PC-3 (cell line): ENCODE measurements at regions not wholly inside any gene's neighbourhood (a gene's known extent, or its start where the extent isn't known, plus 50 kb on each side); places are given as distances from the start of the nearest gene placed in this dataset.
"Not testable (repeated sequence)": the region's sequence is repeated elsewhere in the genome, so short reads cannot be mapped to it uniquely, and the experiment has no call there.

ENCODE experiments used
- ATAC-seq: fragments of 200-7000 bp; cut with Tn5 transposase; 2 replicates; pipeline ENCODE4 v1.9.1; 2020; ENCODE audit warnings: mild to moderate bottlenecking, moderate library complexity
- BruUV-seq: library from RNA; stranded (reverse); fragments of 400-500 nt; replicated peaks from 2 replicates; lab custom pipeline; 2021; lab: Mats Ljungman, UMichigan
- CTCF ChIA-PET: fragments of 300-600 bp; sonication (Branson Sonifier 250); formaldehyde crosslinking; loops from one replicate; lab custom pipeline; 2022; ENCODE audit warnings: antibody characterized with exemption; lab: Charles Lee
- POLR2A ChIA-PET: fragments of 300-600 bp; sonication (Branson Sonifier 250); formaldehyde crosslinking; loops from one replicate; lab custom pipeline; 2022; ENCODE audit warnings: antibody characterized with exemption; ENCODE audit not compliant: unreplicated experiment; lab: Charles Lee
- DNase-seq: peaks from one replicate; pipeline ENCODE4 v3.0.0-alpha.2; 2015
- H2AFZ ChIP-seq: fragments of 300-600 bp; sonication (generic); 2 replicates; pipeline ENCODE4 v1.6.0; 2016; ENCODE audit warnings: antibody characterized with exemption, low read length
- H3F3A ChIP-seq: fragments of 300-600 bp; sonication (generic); one replicate; pipeline ENCODE4 v1.6.0; 2017; ENCODE audit warnings: antibody characterized with exemption, low read length, control low read depth, mild to moderate bottlenecking; ENCODE audit not compliant: unreplicated experiment
- H3K27ac ChIP-seq: fragments of 300-600 bp; sonication (generic); 2 replicates; pipeline ENCODE4 v1.5.1; 2016; ENCODE audit warnings: mild to moderate bottlenecking, low read length
- H3K27me3 ChIP-seq: fragments of 300-600 bp; sonication (generic); 2 replicates; pipeline ENCODE4 v1.6.1; 2016; ENCODE audit warnings: low read length, mixed read lengths
- H3K36me3 ChIP-seq: fragments of 300-600 bp; sonication (generic); 2 replicates; pipeline ENCODE4 v1.6.1; 2016; ENCODE audit warnings: low read depth, mixed run types, low read length, mixed read lengths
- H3K4me1 ChIP-seq: fragments of 300-600 bp; sonication (generic); 2 replicates; pipeline ENCODE4 v1.5.1; 2016; ENCODE audit warnings: low read length; ENCODE audit not compliant: insufficient read depth
- H3K4me2 ChIP-seq: fragments of 300-600 bp; sonication (generic); 2 replicates; pipeline ENCODE4 v1.6.0; 2016; ENCODE audit warnings: low read length
- H3K4me3 ChIP-seq: fragments of 300-600 bp; sonication (generic); 2 replicates; pipeline ENCODE4 v1.5.1; 2016; ENCODE audit warnings: mild to moderate bottlenecking, low read length, mixed read lengths
- H3K79me2 ChIP-seq: fragments of 300-600 bp; sonication (generic); 2 replicates; pipeline ENCODE4 v1.6.1; 2017; ENCODE audit warnings: low read length, mixed read lengths
- H3K9ac ChIP-seq: fragments of 300-600 bp; sonication (generic); 2 replicates; pipeline ENCODE4 v1.6.0; 2016; ENCODE audit warnings: mild to moderate bottlenecking, low read length
- H3K9me2 ChIP-seq: fragments of 300-600 bp; sonication (generic); replicated peaks from 2 replicates; pipeline ENCODE4 v1.6.1; 2016; ENCODE audit warnings: mixed run types, low read length, mixed read lengths
- H3K9me3 ChIP-seq: fragments of 300-600 bp; sonication (generic); 2 replicates; pipeline ENCODE4 v1.6.1; 2016; ENCODE audit warnings: low read length, mixed read lengths
- H4K20me1 ChIP-seq: fragments of 300-600 bp; sonication (generic); 2 replicates; pipeline ENCODE4 v1.6.1; 2016; ENCODE audit warnings: low read length, mixed read lengths
- EZH2 ChIP-seq: fragments of 300-600 bp; sonication (generic); IDR thresholded peaks from one replicate; pipeline ENCODE4 v1.6.1; 2017; ENCODE audit warnings: antibody characterized with exemption, mild to moderate bottlenecking, low read length; ENCODE audit not compliant: unreplicated experiment
- EZH2phosphoT487 ChIP-seq: fragments of 300-600 bp; sonication (generic); IDR thresholded peaks from 2 replicates; pipeline ENCODE4 v1.6.1; 2018; ENCODE audit warnings: mild to moderate bottlenecking, antibody characterized with exemption, low read length, borderline replicate concordance
- intact Hi-C: fragments of 100-400 bp; cut with micrococcal nuclease; formaldehyde crosslinking; loops from 2 replicates; pipeline ENCODE4 v1.9.0; 2023
- TF ChIP-seq, protein P1 (sequence below): fragments of 300-600 bp; sonication (generic); conservative IDR thresholded peaks from 2 replicates; pipeline ENCODE4 v1.5.1; 2017; ENCODE audit warnings: antibody characterized with exemption, low read depth, mild to moderate bottlenecking, low read length

DNA sequence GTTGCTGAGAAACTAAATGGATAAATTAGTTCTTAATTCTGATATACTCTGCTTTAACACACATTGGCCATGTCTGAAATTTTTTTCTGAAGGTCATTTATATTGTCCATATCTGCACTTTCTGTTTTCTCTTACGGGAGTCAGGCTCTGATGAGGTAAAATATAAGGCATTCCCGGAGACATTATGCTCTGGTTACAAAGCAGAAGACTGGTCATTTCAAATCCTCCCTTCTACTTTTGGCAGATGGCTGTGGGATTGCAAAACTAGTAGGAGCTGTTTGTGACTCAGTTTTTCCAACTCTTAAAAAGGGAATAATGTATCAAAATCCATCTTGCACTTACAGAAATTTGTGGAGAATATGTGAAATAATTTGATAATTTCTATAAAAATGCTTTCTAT, 92.2 kb upstream of the CPHXL start:
- ChIA-PET CTCF (no interaction called here), POLR2A (no interaction called here)
- TF ChIP-seq, protein P1, sequence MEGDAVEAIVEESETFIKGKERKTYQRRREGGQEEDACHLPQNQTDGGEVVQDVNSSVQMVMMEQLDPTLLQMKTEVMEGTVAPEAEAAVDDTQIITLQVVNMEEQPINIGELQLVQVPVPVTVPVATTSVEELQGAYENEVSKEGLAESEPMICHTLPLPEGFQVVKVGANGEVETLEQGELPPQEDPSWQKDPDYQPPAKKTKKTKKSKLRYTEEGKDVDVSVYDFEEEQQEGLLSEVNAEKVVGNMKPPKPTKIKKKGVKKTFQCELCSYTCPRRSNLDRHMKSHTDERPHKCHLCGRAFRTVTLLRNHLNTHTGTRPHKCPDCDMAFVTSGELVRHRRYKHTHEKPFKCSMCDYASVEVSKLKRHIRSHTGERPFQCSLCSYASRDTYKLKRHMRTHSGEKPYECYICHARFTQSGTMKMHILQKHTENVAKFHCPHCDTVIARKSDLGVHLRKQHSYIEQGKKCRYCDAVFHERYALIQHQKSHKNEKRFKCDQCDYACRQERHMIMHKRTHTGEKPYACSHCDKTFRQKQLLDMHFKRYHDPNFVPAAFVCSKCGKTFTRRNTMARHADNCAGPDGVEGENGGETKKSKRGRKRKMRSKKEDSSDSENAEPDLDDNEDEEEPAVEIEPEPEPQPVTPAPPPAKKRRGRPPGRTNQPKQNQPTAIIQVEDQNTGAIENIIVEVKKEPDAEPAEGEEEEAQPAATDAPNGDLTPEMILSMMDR, result no peak
- TF ChIP-seq EZH2phosphoT487, result no peak
- TF ChIP-seq EZH2, result no peak
- Histone ChIP-seq H3K9ac (no peak overlapping the region), H3K27ac (no peak overlapping the region), H3K9me3 (no peaks in the 10 kb centered on the region), H3K4me2 (no peak overlapping the region), H3K36me3 (no peaks in the 10 kb centered on the region), H3K4me1 (no peaks in the 10 kb centered on the region), H4K20me1 (no peaks in the 10 kb centered on the region), H3K27me3 (peaks cover 40% of the 10 kb centered on the region), H2AFZ (no peak overlapping the region), H3K4me3 (no peak overlapping the region), H3K9me2 (no peaks in the 10 kb centered on the region), H3K79me2 (no peaks in the 10 kb centered on the region), H3F3A (no peaks in the 10 kb centered on the region)
- BruUV-seq, result no TSS peak
- no peak for DNase-seq
- ATAC-seq, result no peak
- intact Hi-C loops, result no loop called here

DNA sequence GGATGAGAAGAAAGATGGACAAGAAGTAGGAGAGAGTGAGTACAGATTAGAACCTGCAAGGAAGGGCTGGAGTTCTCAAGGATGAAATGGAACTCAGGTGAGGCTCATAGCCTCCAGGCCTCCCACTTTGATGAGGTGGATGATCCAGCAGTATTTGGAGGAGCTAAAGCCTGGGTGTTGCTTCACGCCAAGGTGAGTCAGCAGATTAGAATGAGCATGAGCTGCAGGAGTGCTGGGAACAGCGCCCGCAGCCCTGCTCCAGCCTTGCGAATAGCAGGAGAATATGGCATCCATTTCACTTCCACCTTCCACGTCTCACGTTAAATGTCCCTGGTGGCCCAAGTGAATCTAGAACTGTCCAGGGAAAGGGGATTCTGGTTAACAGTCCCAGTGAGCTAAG, 94.4 kb upstream of the CPHXL start:
- Histone ChIP-seq H3K4me2 (no peak overlapping the region), H3K9ac (no peak overlapping the region), H3F3A (no peaks in the 10 kb centered on the region), H2AFZ (no peak overlapping the region), H3K36me3 (no peaks in the 10 kb centered on the region), H3K79me2 (no peaks in the 10 kb centered on the region), H3K4me3 (no peak overlapping the region), H4K20me1 (no peaks in the 10 kb centered on the region), H3K4me1 (no peaks in the 10 kb centered on the region), H3K9me3 (no peaks in the 10 kb centered on the region), H3K27me3 (peaks cover 27% of the 10 kb centered on the region), H3K27ac (no peak overlapping the region), H3K9me2 (no peaks in the 10 kb centered on the region)
- BruUV-seq, result no TSS peak
- DNase-seq, result peak; percentile 68
- peak; percentile 50; the same call in 1 of the 2 replicates for ATAC-seq
- TF ChIP-seq EZH2phosphoT487, result no peak
- TF ChIP-seq EZH2, result no peak
- TF ChIP-seq, protein P1, result no peak
- intact Hi-C loops, result no loop called here
- POLR2A ChIA-PET, result no interaction called here
- CTCF ChIA-PET, result no interaction called here

DNA sequence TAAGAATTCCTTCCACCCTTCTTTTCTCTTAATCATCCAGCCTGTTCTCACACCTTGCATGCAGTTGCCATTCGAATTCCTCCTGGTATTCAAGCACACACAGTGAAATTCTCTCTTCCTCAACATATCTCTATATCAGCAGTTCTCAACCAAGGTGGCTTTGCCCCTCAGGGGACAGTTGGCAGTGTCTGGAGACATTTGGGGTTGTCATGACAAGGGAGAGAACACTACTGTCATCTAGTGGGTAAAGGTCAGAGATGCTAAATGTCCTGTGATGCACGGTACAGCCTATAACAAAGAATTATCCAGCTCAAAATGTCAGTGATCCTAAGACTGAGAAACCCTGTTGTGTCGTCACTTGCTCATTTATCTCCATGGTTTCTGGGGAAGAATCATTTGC, 94.8 kb upstream of the CPHXL start:
- ChIA-PET POLR2A (no interaction called here), CTCF (no interaction called here)
- ATAC-seq (no peak), DNase-seq (no peak)
- Histone ChIP-seq H3K36me3 (no peaks in the 10 kb centered on the region), H3K4me2 (no peak overlapping the region), H2AFZ (no peak overlapping the region), H3K9me3 (no peaks in the 10 kb centered on the region), H3K9me2 (no peaks in the 10 kb centered on the region), H3K9ac (no peak overlapping the region), H3K79me2 (no peaks in the 10 kb centered on the region), H4K20me1 (no peaks in the 10 kb centered on the region), H3F3A (no peaks in the 10 kb centered on the region), H3K4me1 (no peaks in the 10 kb centered on the region), H3K4me3 (no peak overlapping the region), H3K27ac (no peak overlapping the region), H3K27me3 (peaks cover 26% of the 10 kb centered on the region)
- BruUV-seq, result no TSS peak
- intact Hi-C loops, result no loop called here
- TF ChIP-seq EZH2, result no peak
- TF ChIP-seq EZH2phosphoT487, result no peak
- TF ChIP-seq, protein P1, result no peak

DNA sequence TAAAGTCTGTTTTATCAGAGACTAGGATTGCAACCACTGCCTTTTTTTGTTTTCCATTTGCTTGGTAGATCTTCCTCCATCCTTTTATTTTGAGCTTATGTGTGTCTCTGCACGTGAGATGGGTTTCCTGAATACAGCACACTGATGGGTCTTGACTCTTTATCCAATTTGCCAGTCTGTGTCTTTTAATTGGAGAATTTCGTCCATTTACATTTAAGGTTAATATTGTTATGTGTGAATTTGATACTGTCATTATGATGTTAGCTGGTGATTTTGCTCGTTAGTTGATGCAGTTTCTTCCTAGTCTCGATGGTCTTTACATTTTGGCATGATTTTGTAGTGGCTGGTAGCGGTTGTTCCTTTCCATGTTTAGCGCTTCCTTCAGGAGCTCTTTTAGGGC, 99.5 kb upstream of the CPHXL start:
- H3F3A ChIP-seq, H3K79me2 ChIP-seq, POLR2A ChIA-PET, H3K4me1 ChIP-seq, H3K27ac ChIP-seq, intact Hi-C loops, ATAC-seq, H3K9ac ChIP-seq, CTCF ChIA-PET, H4K20me1 ChIP-seq, H3K9me3 ChIP-seq, H2AFZ ChIP-seq, DNase-seq, H3K9me2 ChIP-seq, H3K36me3 ChIP-seq, BruUV-seq, H3K4me3 ChIP-seq, H3K27me3 ChIP-seq, H3K4me2 ChIP-seq: not testable (repeated sequence)
